SK-N-SH (cell line): ENCODE measurements at regions not wholly inside any gene's neighbourhood (a gene's known extent, or its start where the extent isn't known, plus 50 kb on each side); places are given as distances from the start of the nearest gene placed in this dataset.

Source experiments
- CTCF ChIA-PET: fragments of 300-600, 350-600 bp; formaldehyde crosslinking; extraction: SDS; loops from one replicate; lab custom pipeline; 2021; lab: Yijun Ruan, JAX
- POLR2A ChIA-PET: fragments of 350-600 bp; sonication (Branson Sonifier 250); formaldehyde crosslinking; extraction: SDS; loops from one replicate; lab custom pipeline; 2020; ENCODE audit warnings: antibody characterized with exemption, inconsistent platforms; lab: Yijun Ruan, JAX
- DNase-seq: peaks from one replicate; pipeline ENCODE4 v3.0.0; 2012
- H2AFZ ChIP-seq: fragments of 200-600 bp; sonication (generic); 2 replicates; pipeline ENCODE4 v1.8.1; 2016; ENCODE audit warnings: antibody characterized with exemption, mild to moderate bottlenecking, low read depth
- H3F3A ChIP-seq: fragments of 200-600 bp; sonication (generic); replicated peaks from 2 replicates; pipeline ENCODE3; 2016; ENCODE audit warnings: antibody characterized with exemption, mild to moderate bottlenecking; ENCODE audit not compliant: insufficient read depth
- H3K27ac ChIP-seq, 2 experiments: fragments of 200-500 bp in 1 of 2; fragments of 200-600 bp in 1 of 2; sonication (Bioruptor generic) in 1 of 2; sonication (generic), shearing (Covaris generic) in 1 of 2; 2 replicates each; pipeline versions ENCODE4 v1.5.1 to v1.6.1; 2014 to 2016; ENCODE audit warnings: low read depth in 2 of 2, inconsistent platforms in 1 of 2, low read length in 1 of 2, mild to moderate bottlenecking in 1 of 2, mixed read lengths in 1 of 2
- H3K27me3 ChIP-seq: fragments of 200-600 bp; sonication (generic), shearing (Covaris generic); 2 replicates; pipeline ENCODE4 v1.6.1; 2016; ENCODE audit warnings: mixed run types; ENCODE audit not compliant: insufficient read depth
- H3K36me3 ChIP-seq, 2 experiments: fragments of 200-500 bp in 1 of 2; fragments of 200-600 bp in 1 of 2; sonication (Bioruptor generic) in 1 of 2; sonication (generic) in 1 of 2; replicated peaks in 1 of 2; 2 replicates each; pipeline versions ENCODE3 to v1.5.1; 2014 to 2016; ENCODE audit warnings: low read length in 1 of 2, mild to moderate bottlenecking in 1 of 2; ENCODE audit not compliant: insufficient read depth in 2 of 2, control insufficient read depth in 1 of 2
- H3K4me1 ChIP-seq, 2 experiments: fragments of 200-500 bp in 1 of 2; fragments of 200-600 bp in 1 of 2; sonication (Bioruptor generic) in 1 of 2; sonication (generic), shearing (Covaris generic) in 1 of 2; 2 replicates each; pipeline versions ENCODE4 v1.5.1 to v1.6.1; 2014 to 2016; ENCODE audit warnings: low read depth in 1 of 2, low read length in 1 of 2, mixed run types in 1 of 2; ENCODE audit not compliant: insufficient read depth in 2 of 2, control insufficient read depth in 1 of 2
- H3K4me2 ChIP-seq: fragments of 200-600 bp; sonication (generic), shearing (Covaris generic); 2 replicates; pipeline ENCODE4 v1.6.1; 2017; ENCODE audit warnings: mixed run types
- H3K4me3 ChIP-seq, 2 experiments: fragments of 200-500 bp in 1 of 2; fragments of 200-600 bp in 1 of 2; sonication (Bioruptor generic) in 1 of 2; sonication (generic), shearing (Covaris generic) in 1 of 2; 2 replicates each; pipeline versions ENCODE4 v1.5.1 to v1.8.1; 2014 to 2016; ENCODE audit warnings: low read depth in 2 of 2, inconsistent platforms in 1 of 2, low read length in 1 of 2, mild to moderate bottlenecking in 1 of 2, mixed read lengths in 1 of 2, moderate library complexity in 1 of 2
- H3K79me2 ChIP-seq: fragments of 200-600 bp; sonication (generic); 2 replicates; pipeline ENCODE4 v1.8.1; 2017; ENCODE audit warnings: mild to moderate bottlenecking; ENCODE audit not compliant: insufficient read depth
- H3K9ac ChIP-seq: fragments of 200-600 bp; sonication (generic); 2 replicates; pipeline ENCODE4 v1.6.1; 2017; ENCODE audit warnings: mixed run types
- H3K9me2 ChIP-seq: fragments of 200-600 bp; sonication (generic); 2 replicates; pipeline ENCODE4 v1.6.1; 2017; ENCODE audit warnings: mixed run types
- H3K9me3 ChIP-seq: fragments of 200-600 bp; sonication (generic); 2 replicates; pipeline ENCODE4 v1.6.1; 2017; ENCODE audit warnings: mixed run types, mild to moderate bottlenecking, moderate library complexity
- H4K20me1 ChIP-seq: fragments of 200-600 bp; sonication (generic); 2 replicates; pipeline ENCODE4 v1.6.1; 2017; ENCODE audit warnings: mild to moderate bottlenecking, mixed run types; ENCODE audit not compliant: insufficient read depth
- CHD2 ChIP-seq: fragments of 150-350 bp; IDR thresholded peaks from 2 replicates; pipeline ENCODE4 v1.6.1; 2018; ENCODE audit warnings: low read length; ENCODE audit not compliant: partially characterized antibody
- ELF1 ChIP-seq: IDR thresholded peaks from 2 replicates; pipeline ENCODE4 v1.4.0; 2012
- EP300 ChIP-seq, 2 experiments: IDR thresholded peaks; 2 replicates each; pipeline versions ENCODE4 v1.4.0 to v1.6.1; 2012; ENCODE audit warnings: borderline replicate concordance in 1 of 2, low read depth in 1 of 2, low read length in 1 of 2
- FOSL2 ChIP-seq: IDR thresholded peaks from 2 replicates; pipeline ENCODE4 v1.4.0; 2012; ENCODE audit warnings: low read depth, mild to moderate bottlenecking, moderate library complexity, borderline replicate concordance
- FOXM1 ChIP-seq: IDR thresholded peaks from 2 replicates; pipeline ENCODE4 v1.4.0; 2012; ENCODE audit warnings: low read depth, mild to moderate bottlenecking
- GABPA ChIP-seq: IDR thresholded peaks from 2 replicates; pipeline ENCODE4 v1.4.0; 2012; ENCODE audit warnings: low read depth, mild to moderate bottlenecking
- MAX ChIP-seq: IDR thresholded peaks from 2 replicates; pipeline ENCODE4 v1.4.0; 2012; ENCODE audit warnings: low read depth
- POLR2AphosphoS5 ChIP-seq: IDR thresholded peaks from 2 replicates; pipeline ENCODE4 v1.6.1; 2012; ENCODE audit warnings: low read depth, low read length
- RCOR1 ChIP-seq: fragments of 150-350 bp; IDR thresholded peaks from 2 replicates; pipeline ENCODE4 v1.6.1; 2017; ENCODE audit warnings: antibody characterized with exemption, low read length
- SMC3 ChIP-seq: IDR thresholded peaks from 2 replicates; pipeline ENCODE4 v1.6.1; 2012; ENCODE audit warnings: low read depth, low read length, improper control_type of control experiment
- TCF12 ChIP-seq: IDR thresholded peaks from 2 replicates; pipeline ENCODE4 v1.4.0; 2012
- YY1 ChIP-seq: IDR thresholded peaks from 2 replicates; pipeline ENCODE4 v1.4.0; 2012; ENCODE audit warnings: low read depth, mild to moderate bottlenecking
- ZBTB33 ChIP-seq: IDR thresholded peaks from 2 replicates; pipeline ENCODE4 v1.4.0; 2012; ENCODE audit warnings: low read depth, borderline replicate concordance
- WGBS: methylation state at CpG from one replicate; pipeline ENCODE4 v1.1.6; 2017; ENCODE audit warnings: low lambda C conversion rate; 5-methylcytosine and 5-hydroxymethylcytosine counted together
- TF ChIP-seq, protein P1 (sequence below): IDR thresholded peaks from 2 replicates; pipeline ENCODE4; 2012
- TF ChIP-seq, protein P2 (sequence below): fragments of 150-350 bp; IDR thresholded peaks from 2 replicates; pipeline ENCODE4 v1.6.1; 2016; ENCODE audit warnings: mild to moderate bottlenecking, low read depth, low read length
- TF ChIP-seq, protein P3 (sequence below): fragments of 150-350 bp; IDR thresholded peaks from 2 replicates; pipeline ENCODE4 v1.6.1; 2017; ENCODE audit warnings: antibody characterized with exemption, low read length, low read depth, borderline replicate concordance
- TF ChIP-seq, protein P4 (sequence below): IDR thresholded peaks from 2 replicates; pipeline ENCODE4 v1.4.0; 2012; ENCODE audit warnings: low read depth, borderline replicate concordance

DNA sequence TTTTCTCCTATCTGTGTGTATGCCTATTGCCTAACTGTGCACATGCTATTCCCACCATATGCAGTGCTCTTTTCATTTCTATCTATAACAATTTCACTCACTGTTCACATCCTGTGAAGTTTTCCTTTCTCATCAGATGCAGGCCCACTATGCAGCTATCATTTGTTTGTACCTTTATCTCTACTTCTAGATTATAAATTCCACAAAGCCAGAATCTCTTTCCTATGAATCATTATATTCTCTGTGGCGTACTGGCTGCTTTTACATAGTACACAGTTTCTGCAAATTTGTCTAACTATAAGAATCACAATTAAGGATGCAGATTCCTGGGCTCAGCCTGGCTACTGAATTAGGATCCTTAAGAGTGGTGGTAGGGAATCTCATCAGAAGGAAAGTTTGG is 600.8 kb upstream of the ARRDC3 start:
- Histone ChIP-seq H3K4me3 (no peak overlapping the region), H3K9ac (no peak overlapping the region), H3K9me3 (no peaks in the 10 kb centered on the region), H3K27ac (no peak overlapping the region), H3K4me1 (no peaks in the 10 kb centered on the region; a peak in 1 of 4 replicates), H3K27me3 (no peaks in the 10 kb centered on the region), H2AFZ (no peak overlapping the region), H3K79me2 (no peaks in the 10 kb centered on the region), H3K36me3 (no peaks in the 10 kb centered on the region), H3K9me2 (0 out of 2 replicates have a peak, but pooled peaks cover 4% of the 10 kb centered on the region), H4K20me1 (no peaks in the 10 kb centered on the region), H3F3A (no peaks in the 10 kb centered on the region), H3K4me2 (no peak overlapping the region)
- TF ChIP-seq FOXM1 (no peak), MAX (no peak), EP300 (IDR thresholded peaks at IDR 0.05; ENCODE audit: borderline replicate concordance in 1 of 2, low read depth in 1 of 2, low read length in 1 of 2) (no peak), FOSL2 (no peak), ZBTB33 (no peak), SMC3 (no peak), POLR2AphosphoS5 (no peak), RCOR1 (no peak), GABPA (no peak)
- TF ChIP-seq, protein P1, sequence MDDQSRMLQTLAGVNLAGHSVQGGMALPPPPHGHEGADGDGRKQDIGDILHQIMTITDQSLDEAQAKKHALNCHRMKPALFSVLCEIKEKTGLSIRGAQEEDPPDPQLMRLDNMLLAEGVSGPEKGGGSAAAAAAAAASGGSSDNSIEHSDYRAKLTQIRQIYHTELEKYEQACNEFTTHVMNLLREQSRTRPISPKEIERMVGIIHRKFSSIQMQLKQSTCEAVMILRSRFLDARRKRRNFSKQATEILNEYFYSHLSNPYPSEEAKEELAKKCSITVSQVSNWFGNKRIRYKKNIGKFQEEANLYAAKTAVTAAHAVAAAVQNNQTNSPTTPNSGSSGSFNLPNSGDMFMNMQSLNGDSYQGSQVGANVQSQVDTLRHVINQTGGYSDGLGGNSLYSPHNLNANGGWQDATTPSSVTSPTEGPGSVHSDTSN = no peak
- TF ChIP-seq, protein P2, sequence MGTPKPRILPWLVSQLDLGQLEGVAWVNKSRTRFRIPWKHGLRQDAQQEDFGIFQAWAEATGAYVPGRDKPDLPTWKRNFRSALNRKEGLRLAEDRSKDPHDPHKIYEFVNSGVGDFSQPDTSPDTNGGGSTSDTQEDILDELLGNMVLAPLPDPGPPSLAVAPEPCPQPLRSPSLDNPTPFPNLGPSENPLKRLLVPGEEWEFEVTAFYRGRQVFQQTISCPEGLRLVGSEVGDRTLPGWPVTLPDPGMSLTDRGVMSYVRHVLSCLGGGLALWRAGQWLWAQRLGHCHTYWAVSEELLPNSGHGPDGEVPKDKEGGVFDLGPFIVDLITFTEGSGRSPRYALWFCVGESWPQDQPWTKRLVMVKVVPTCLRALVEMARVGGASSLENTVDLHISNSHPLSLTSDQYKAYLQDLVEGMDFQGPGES = no peak
- ChIA-PET CTCF (no interaction called here), POLR2A (no interaction called here)
- DNase-seq = no peak
- WGBS = 81% methylated on average over 1 of the region's 1 CpG

DNA sequence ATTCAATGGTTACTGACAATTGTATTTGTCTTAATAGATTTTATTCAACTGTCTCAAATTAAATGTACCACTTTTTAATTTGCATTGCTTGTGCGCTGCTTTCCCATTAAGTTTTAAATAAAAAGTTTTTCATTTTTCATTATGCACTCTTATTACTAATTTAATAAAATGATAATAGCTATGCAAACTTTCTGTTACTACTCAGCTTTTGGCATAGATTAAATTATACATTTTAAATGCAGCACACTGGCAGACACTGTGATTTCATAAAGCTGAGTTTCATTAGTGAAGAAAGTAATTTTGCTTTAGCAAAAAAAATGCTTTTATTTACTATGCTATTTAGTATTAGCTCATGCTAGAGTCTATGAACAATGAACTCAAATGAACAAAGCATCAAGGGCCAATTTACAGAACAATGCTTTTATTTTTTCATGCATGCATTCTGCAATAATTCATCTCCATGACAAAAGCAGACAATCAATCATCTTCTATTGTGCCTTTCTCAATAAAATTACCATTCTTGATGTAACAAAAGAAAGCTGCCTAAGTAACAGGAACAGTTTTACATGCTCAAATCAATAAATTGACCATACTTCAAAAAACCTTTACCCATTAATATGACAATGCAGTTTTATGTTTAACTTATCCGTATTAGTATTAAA is 595.2 kb upstream of the ARRDC3 start:
- ChIA-PET POLR2A (no interaction called here), CTCF (no interaction called here)
- Histone ChIP-seq H3K27ac (no peak overlapping the region; a peak in 1 of 4 replicates), H3K9me3 (no peaks in the 10 kb centered on the region), H3K36me3 (no peaks in the 10 kb centered on the region), H3K9ac (no peak overlapping the region), H3K79me2 (no peaks in the 10 kb centered on the region), H2AFZ (no peak overlapping the region), H3K4me1 (peaks cover 0 to 4% of the 10 kb centered on the region in 2 experiments; a peak in 1 of 4 replicates), H3F3A (no peaks in the 10 kb centered on the region), H3K27me3 (no peaks in the 10 kb centered on the region), H3K4me3 (no peak overlapping the region), H3K9me2 (no peaks in the 10 kb centered on the region), H3K4me2 (no peak overlapping the region), H4K20me1 (no peaks in the 10 kb centered on the region)
- 63% methylated on average over 2 of the region's 2 CpGs for WGBS
- no peak for DNase-seq
- TF ChIP-seq ZBTB33 = no peak
- TF ChIP-seq ELF1 = no peak
- TF ChIP-seq YY1 = no peak
- no peak for TF ChIP-seq CHD2
- TF ChIP-seq TCF12 = peak; percentile 5; the same call in 1 of the 2 replicates
- TF ChIP-seq POLR2AphosphoS5 = no peak
- TF ChIP-seq EP300 (IDR thresholded peaks at IDR 0.05; ENCODE audit: borderline replicate concordance in 1 of 2, low read depth in 1 of 2, low read length in 1 of 2) = peak in 1 of 2 experiments; percentile 57; a peak in 1 of 4 replicates
- TF ChIP-seq, protein P3, sequence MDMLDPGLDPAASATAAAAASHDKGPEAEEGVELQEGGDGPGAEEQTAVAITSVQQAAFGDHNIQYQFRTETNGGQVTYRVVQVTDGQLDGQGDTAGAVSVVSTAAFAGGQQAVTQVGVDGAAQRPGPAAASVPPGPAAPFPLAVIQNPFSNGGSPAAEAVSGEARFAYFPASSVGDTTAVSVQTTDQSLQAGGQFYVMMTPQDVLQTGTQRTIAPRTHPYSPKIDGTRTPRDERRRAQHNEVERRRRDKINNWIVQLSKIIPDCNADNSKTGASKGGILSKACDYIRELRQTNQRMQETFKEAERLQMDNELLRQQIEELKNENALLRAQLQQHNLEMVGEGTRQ = no peak
- TF ChIP-seq, protein P4, sequence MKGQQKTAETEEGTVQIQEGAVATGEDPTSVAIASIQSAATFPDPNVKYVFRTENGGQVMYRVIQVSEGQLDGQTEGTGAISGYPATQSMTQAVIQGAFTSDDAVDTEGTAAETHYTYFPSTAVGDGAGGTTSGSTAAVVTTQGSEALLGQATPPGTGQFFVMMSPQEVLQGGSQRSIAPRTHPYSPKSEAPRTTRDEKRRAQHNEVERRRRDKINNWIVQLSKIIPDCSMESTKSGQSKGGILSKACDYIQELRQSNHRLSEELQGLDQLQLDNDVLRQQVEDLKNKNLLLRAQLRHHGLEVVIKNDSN = no peak
- TF ChIP-seq MAX = no peak
